H9 (cell line): ENCODE measurements at regions not wholly inside any gene's neighbourhood (a gene's known extent, or its start where the extent isn't known, plus 50 kb on each side); places are given as distances from the start of the nearest gene placed in this dataset.

Experiments used
- DNase-seq: peaks from one replicate; pipeline ENCODE4 v3.0.0-alpha.2; 2017
- H2AFZ ChIP-seq: one replicate; pipeline ENCODE4 v1.6.1; 2013; ENCODE audit warnings: mild to moderate bottlenecking, low read length, control low read depth, moderate library complexity
- H2AK5ac ChIP-seq: 2 replicates; pipeline ENCODE4 v1.6.1; 2013; ENCODE audit warnings: low read length, control low read depth, mixed read lengths; ENCODE audit not compliant: insufficient read length
- H2BK120ac ChIP-seq: one replicate; pipeline ENCODE4 v1.6.1; 2013; ENCODE audit warnings: low read depth, mild to moderate bottlenecking, low read length, control low read depth, inconsistent platforms; ENCODE audit not compliant: poor library complexity, severe bottlenecking
- H2BK12ac ChIP-seq: 2 replicates; pipeline ENCODE4 v1.6.1; 2013; ENCODE audit warnings: low read length, control low read depth, mixed read lengths, low read depth; ENCODE audit not compliant: insufficient read length
- H2BK15ac ChIP-seq: 2 replicates; pipeline ENCODE4 v1.6.1; 2013; ENCODE audit warnings: low read depth, low read length, control low read depth
- H2BK20ac ChIP-seq: one replicate; pipeline ENCODE4 v1.6.1; 2013; ENCODE audit warnings: low read depth, mild to moderate bottlenecking, low read length, control low read depth, inconsistent platforms; ENCODE audit not compliant: poor library complexity, severe bottlenecking
- H2BK5ac ChIP-seq: 2 replicates; pipeline ENCODE4 v1.6.1; 2013; ENCODE audit warnings: low read length, control low read depth, mixed read lengths; ENCODE audit not compliant: insufficient read length
- H3K14ac ChIP-seq: 2 replicates; pipeline ENCODE4 v1.6.1; 2013; ENCODE audit warnings: low read length, control low read depth; ENCODE audit not compliant: insufficient read depth
- H3K18ac ChIP-seq: 2 replicates; pipeline ENCODE4 v1.6.1; 2013; ENCODE audit warnings: low read depth, mild to moderate bottlenecking, mixed read lengths, low read length, control low read depth; ENCODE audit not compliant: insufficient read length
- H3K23ac ChIP-seq: 2 replicates; pipeline ENCODE4 v1.6.1; 2013; ENCODE audit warnings: low read length, control low read depth, mixed read lengths, low read depth; ENCODE audit not compliant: insufficient read length
- H3K23me2 ChIP-seq: 2 replicates; pipeline ENCODE4 v1.6.1; 2013; ENCODE audit warnings: low read depth, mild to moderate bottlenecking, mixed read lengths, low read length, control low read depth; ENCODE audit not compliant: insufficient read length, poor library complexity, severe bottlenecking
- H3K27ac ChIP-seq: 2 replicates; pipeline ENCODE4 v1.5.1; 2013; ENCODE audit warnings: low read length, control low read depth, mixed read lengths, low read depth; ENCODE audit not compliant: insufficient read length
- H3K27me3 ChIP-seq: 2 replicates; pipeline ENCODE4 v1.6.1; 2013; ENCODE audit warnings: low read length, control low read depth, inconsistent platforms; ENCODE audit not compliant: insufficient read depth
- H3K4ac ChIP-seq: 2 replicates; pipeline ENCODE4 v1.6.1; 2013; ENCODE audit warnings: low read depth, mild to moderate bottlenecking, control low read depth, inconsistent platforms, low read length, moderate library complexity
- H3K4me1 ChIP-seq: 2 replicates; pipeline ENCODE4 v1.6.1; 2013; ENCODE audit warnings: low read length, control low read depth, inconsistent platforms; ENCODE audit not compliant: insufficient read depth
- H3K4me2 ChIP-seq: 2 replicates; pipeline ENCODE4 v1.6.1; 2013; ENCODE audit warnings: low read length, control low read depth, mixed read lengths; ENCODE audit not compliant: insufficient read length, insufficient read depth
- H3K56ac ChIP-seq: 2 replicates; pipeline ENCODE4 v1.6.1; 2013; ENCODE audit warnings: low read depth, mild to moderate bottlenecking, mixed read lengths, low read length, control low read depth; ENCODE audit not compliant: insufficient read length
- H3K79me1 ChIP-seq: 2 replicates; pipeline ENCODE4 v1.6.1; 2013; ENCODE audit warnings: low read depth, mild to moderate bottlenecking, moderate library complexity, low read length, control low read depth, inconsistent platforms; ENCODE audit not compliant: insufficient read depth, poor library complexity, severe bottlenecking
- H3K79me2 ChIP-seq: 2 replicates; pipeline ENCODE4 v1.6.1; 2013; ENCODE audit warnings: low read length, control low read depth, inconsistent platforms; ENCODE audit not compliant: insufficient read depth
- H3K9ac ChIP-seq: 2 replicates; pipeline ENCODE4 v1.6.1; 2013; ENCODE audit warnings: low read length, control low read depth, mixed read lengths; ENCODE audit not compliant: insufficient read length; ENCODE audit errors: extremely low read depth
- H3K9me3 ChIP-seq: one replicate; pipeline ENCODE4 v1.6.1; 2013; ENCODE audit warnings: low read depth, low read length, inconsistent platforms; ENCODE audit not compliant: control insufficient read depth
- H3T11ph ChIP-seq: one replicate; pipeline ENCODE4 v1.6.1; 2013; ENCODE audit warnings: mild to moderate bottlenecking, low read length, control low read depth, inconsistent platforms
- H4K20me1 ChIP-seq: one replicate; pipeline ENCODE4 v1.6.1; 2013; ENCODE audit not compliant: control insufficient read depth, insufficient read length, insufficient read depth
- H4K5ac ChIP-seq: 2 replicates; pipeline ENCODE4 v1.6.1; 2013; ENCODE audit warnings: low read depth, mild to moderate bottlenecking, mixed read lengths, low read length, control low read depth; ENCODE audit not compliant: insufficient read length
- H4K8ac ChIP-seq: replicated peaks from 2 replicates; pipeline ENCODE4 v1.6.1; 2013; ENCODE audit warnings: low read length, control low read depth, mixed read lengths, low read depth; ENCODE audit not compliant: insufficient read length
- H4K91ac ChIP-seq: 2 replicates; pipeline ENCODE4 v1.6.1; 2013; ENCODE audit warnings: low read depth, mild to moderate bottlenecking, moderate library complexity, mixed read lengths, low read length, control low read depth; ENCODE audit not compliant: insufficient read length
- H3K27ac Mint-ChIP-seq, 3 experiments: 2 replicates in 2 of 3; 3 replicates in 1 of 3; pipeline ENCODE4 v1.8.0; 2020 to 2021; ENCODE audit warnings: mixed read lengths in 3 of 3, mild to moderate bottlenecking in 1 of 3, moderate library complexity in 1 of 3
- H3K27me3 Mint-ChIP-seq: 2 replicates; pipeline ENCODE4 v1.8.0; 2021; ENCODE audit warnings: low read depth, mild to moderate bottlenecking, moderate library complexity, mixed read lengths
- H3K36me3 Mint-ChIP-seq, 3 experiments: 2 replicates in 2 of 3; 3 replicates in 1 of 3; pipeline ENCODE4 v1.8.0; 2020 to 2021; ENCODE audit warnings: low read depth in 3 of 3, mixed read lengths in 3 of 3; ENCODE audit not compliant: insufficient read depth in 1 of 3
- H3K4me1 Mint-ChIP-seq, 2 experiments: 2 replicates each; pipeline ENCODE4 v1.8.0; 2020; ENCODE audit warnings: mixed read lengths in 2 of 2
- H3K4me3 Mint-ChIP-seq, 2 experiments: 2 replicates in 1 of 2; 3 replicates in 1 of 2; pipeline ENCODE4 v1.8.0; 2020 to 2021; ENCODE audit warnings: mild to moderate bottlenecking in 2 of 2, mixed read lengths in 2 of 2, moderate library complexity in 1 of 2
- H3K9me3 Mint-ChIP-seq, 2 experiments: 2 replicates in 1 of 2; 3 replicates in 1 of 2; pipeline ENCODE4 v1.8.0; 2020; ENCODE audit warnings: mild to moderate bottlenecking in 2 of 2, mixed read lengths in 2 of 2, moderate library complexity in 1 of 2
- CTCF ChIP-seq: fragments of 200-600 bp; sonication (generic); conservative IDR thresholded peaks from 3 replicates; pipeline ENCODE4 v1.8.0; 2021; ENCODE audit warnings: antibody characterized with exemption, mild to moderate bottlenecking

GRCh38 chr6:112427499-112427898 lies 80.4 kb downstream of the RFPL4B start:
- Mint-ChIP-seq H3K4me1 (peaks cover 3 to 5% of the 10 kb centered on the region in 2 experiments), H3K9me3 (peaks cover 0 to 2% of the 10 kb centered on the region in 2 experiments; a peak in 4 of 5 replicates), H3K27me3 (no peaks in the 10 kb centered on the region; the same call in 1 of the 2 replicates), H3K27ac (no peak overlapping the region), H3K36me3 (no peaks in the 10 kb centered on the region; a peak in 1 of 7 replicates), H3K4me3 (no peak overlapping the region)
- Histone ChIP-seq H3K23me2 (no peaks in the 10 kb centered on the region), H2BK5ac (no peak overlapping the region), H4K8ac (no peak overlapping the region), H2BK20ac (no peak overlapping the region), H3K14ac (no peak overlapping the region), H3K23ac (no peak overlapping the region), H3K4ac (no peak overlapping the region), H3K4me1 (no peaks in the 10 kb centered on the region; the same call in 1 of the 2 replicates), H2AFZ (no peak overlapping the region), H4K5ac (no peak overlapping the region), H3K79me1 (no peaks in the 10 kb centered on the region), H3K18ac (no peak overlapping the region), H4K20me1 (no peaks in the 10 kb centered on the region), H2BK15ac (no peak overlapping the region), H3K9me3 (no peaks in the 10 kb centered on the region), H2BK120ac (no peak overlapping the region), H3K27ac (no peak overlapping the region), H3T11ph (no peak overlapping the region), H3K27me3 (no peaks in the 10 kb centered on the region), H2AK5ac (no peak overlapping the region), H2BK12ac (no peak overlapping the region), H3K79me2 (no peaks in the 10 kb centered on the region), H3K56ac (no peak overlapping the region), H3K9ac (no peak overlapping the region), H4K91ac (no peak overlapping the region), H3K4me2 (no peak overlapping the region)
- no peak for DNase-seq
- no peak for TF ChIP-seq CTCF
